RWPE2 (cell line): ENCODE measurements at regions not wholly inside any gene's neighbourhood (a gene's known extent, or its start where the extent isn't known, plus 50 kb on each side); places are given as distances from the start of the nearest gene placed in this dataset.
A peak's percentile ranks its signal among the peaks of the same experiment; 100 is the strongest.

Source experiments
- ATAC-seq: fragments of 200-7000 bp; cut with Tn5 transposase; 3 replicates; pipeline ENCODE4 v1.9.1; 2021; ENCODE audit warnings: low read depth
- DNase-seq: peaks from one replicate; pipeline ENCODE4 v3.0.0-alpha.2; 2020; ENCODE audit warnings: low spot score
- H3K27ac ChIP-seq: fragments of 450-650 bp; 2 replicates; pipeline ENCODE4 v1.5.1; 2017; ENCODE audit warnings: mild to moderate bottlenecking; ENCODE audit not compliant: poor library complexity, severe bottlenecking
- H3K27me3 ChIP-seq: fragments of 250-450 bp; sonication (Bioruptor Pico); 2 replicates; pipeline ENCODE4 v1.5.1; 2021; ENCODE audit warnings: mild to moderate bottlenecking, moderate library complexity; ENCODE audit not compliant: insufficient read depth, poor library complexity, severe bottlenecking
- H3K36me3 ChIP-seq: fragments of 250-450 bp; sonication (Bioruptor Pico); 2 replicates; pipeline ENCODE4 v1.5.1; 2020; ENCODE audit warnings: low read depth, mild to moderate bottlenecking, moderate library complexity
- H3K4me1 ChIP-seq: fragments of 250-450 bp; sonication (Bioruptor Pico); 2 replicates; pipeline ENCODE4 v1.5.1; 2021; ENCODE audit warnings: mild to moderate bottlenecking, moderate library complexity; ENCODE audit not compliant: insufficient read depth, poor library complexity, severe bottlenecking
- H3K4me3 ChIP-seq: fragments of 250-450 bp; sonication (Bioruptor Pico); 2 replicates; pipeline ENCODE4 v1.5.1; 2021; ENCODE audit warnings: mild to moderate bottlenecking, moderate library complexity; ENCODE audit not compliant: severe bottlenecking
- H3K9me3 ChIP-seq: fragments of 250-450 bp; sonication (Bioruptor Pico); 2 replicates; pipeline ENCODE4 v1.5.1; 2021; ENCODE audit warnings: mild to moderate bottlenecking, moderate library complexity; ENCODE audit not compliant: severe bottlenecking
- CTCF ChIP-seq: fragments of 450-650 bp; IDR thresholded peaks from one replicate; pipeline ENCODE4 v1.5.1; 2017; ENCODE audit warnings: mild to moderate bottlenecking, moderate library complexity; ENCODE audit not compliant: poor library complexity, severe bottlenecking

GRCh38 chr11:27761356-27761755 lies 61.1 kb upstream of the BDNF start:
- no peaks in the 10 kb centered on the region for H3K36me3 ChIP-seq
- H3K27me3 ChIP-seq: no peaks in the 10 kb centered on the region
- no peaks in the 10 kb centered on the region for H3K9me3 ChIP-seq
- no peaks in the 10 kb centered on the region for H3K4me1 ChIP-seq
- H3K27ac ChIP-seq: no peak overlapping the region
- no peak overlapping the region for H3K4me3 ChIP-seq
- ATAC-seq (no peak), DNase-seq (no peak)
- TF ChIP-seq CTCF: no peak

GRCh38 chr11:27757953-27758352 lies 57.7 kb upstream of the BDNF start:
- no peaks in the 10 kb centered on the region for H3K36me3 ChIP-seq
- H3K9me3 ChIP-seq: no peaks in the 10 kb centered on the region
- no peak overlapping the region for H3K27ac ChIP-seq
- no peak overlapping the region for H3K4me3 ChIP-seq
- no peak for TF ChIP-seq CTCF
- H3K4me1 ChIP-seq: no peaks in the 10 kb centered on the region
- H3K27me3 ChIP-seq: no peaks in the 10 kb centered on the region
- DNase-seq (no peak), ATAC-seq (no peak)

GRCh38 chr11:27754035-27755017 lies 54.1 kb upstream of the BDNF start:
- H3K27me3 ChIP-seq: no peaks in the 10 kb centered on the region
- no peaks in the 10 kb centered on the region for H3K36me3 ChIP-seq
- ATAC-seq: 0 out of 3 replicates have a peak, but pooled peaks have one; percentile 29
- TF ChIP-seq CTCF: no peak
- H3K9me3 ChIP-seq: no peaks in the 10 kb centered on the region
- no peak overlapping the region for H3K27ac ChIP-seq
- DNase-seq: no peak
- H3K4me3 ChIP-seq: no peak overlapping the region
- H3K4me1 ChIP-seq: no peaks in the 10 kb centered on the region
